Activated CD4-positive, alpha-beta T cell treated with anti-CD3 and anti-CD28 coated beads for 1 hour (primary cell): ENCODE measurements at regions not wholly inside any gene's neighbourhood (a gene's known extent, or its start where the extent isn't known, plus 50 kb on each side); places are given as distances from the start of the nearest gene placed in this dataset.
"Not testable (repeated sequence)": the region's sequence is repeated elsewhere in the genome, so short reads cannot be mapped to it uniquely, and the experiment has no call there.

Source experiments
- DNase-seq: peaks from one replicate; pipeline ENCODE4 v3.0.0-alpha.2; 2020

- no peak for DNase-seq
These were observed 60.2 kb downstream of the THNSL1 start for GRCh38 chr10:25076506-25077177.

- DNase-seq: no peak
These were observed 62.4 kb downstream of the THNSL1 start for GRCh38 chr10:25078658-25079431.

GRCh38 chr10:25080880-25081581 is 64.6 kb downstream of the THNSL1 start:
- DNase-seq: peak; percentile 27

GRCh38 chr10:25082276-25083204 is 66.1 kb downstream of the THNSL1 start:
- no peak for DNase-seq

- no peak for DNase-seq
These were observed 67.2 kb downstream of the THNSL1 start for GRCh38 chr10:25083546-25084111.

- DNase-seq: no peak
These were observed 68.0 kb downstream of the THNSL1 start for GRCh38 chr10:25084447-25084846.

- DNase-seq: no peak
These were observed 78.2 kb downstream of the THNSL1 start for GRCh38 chr10:25094590-25094989.

GRCh38 chr10:25097669-25098411 is 77.0 kb upstream of the GPR158 start:
- no peak for DNase-seq

- DNase-seq: no peak
These were observed 74.7 kb upstream of the GPR158 start for GRCh38 chr10:25100141-25100540.

- DNase-seq: no peak
These were observed 73.2 kb upstream of the GPR158 start for GRCh38 chr10:25101461-25102146.

- DNase-seq: no peak
These were observed 72.5 kb upstream of the GPR158 start for GRCh38 chr10:25102147-25102822.

GRCh38 chr10:25103703-25104102 is 71.1 kb upstream of the GPR158 start:
- DNase-seq: no peak

- DNase-seq: no peak
These were observed 70.4 kb upstream of the GPR158 start for GRCh38 chr10:25104441-25104840.

- no peak for DNase-seq
These were observed 69.5 kb upstream of the GPR158 start for GRCh38 chr10:25105262-25105661.

- no peak for DNase-seq
These were observed 69.0 kb upstream of the GPR158 start for GRCh38 chr10:25105743-25106260.

- no peak for DNase-seq
These were observed 67.0 kb upstream of the GPR158 start for GRCh38 chr10:25107756-25108155.

GRCh38 chr10:25109896-25110295 is 64.9 kb upstream of the GPR158 start:
- DNase-seq: not testable (repeated sequence)

- no peak for DNase-seq
These were observed 62.8 kb upstream of the GPR158 start for GRCh38 chr10:25112016-25112415.

GRCh38 chr10:25113191-25114035 is 61.4 kb upstream of the GPR158 start:
- no peak for DNase-seq
